ENCODE measurements at regions not wholly inside any gene's neighbourhood (a gene's known extent, or its start where the extent isn't known, plus 50 kb on each side); places are given as distances from the start of the nearest gene placed in this dataset.

- Histone ChIP-seq H2AFZ (replicated peaks) (no peak overlapping the region), H3K9ac (no peak overlapping the region), H3K4me1 (no peaks in the 10 kb centered on the region), H4K20me1 (ENCODE audit: low read depth) (no peaks in the 10 kb centered on the region), H3K36me3 (no peaks in the 10 kb centered on the region), H3K4me2 (no peak overlapping the region), H3K4me3 (no peak overlapping the region), H3F3A (ENCODE audit: low read depth) (no peaks in the 10 kb centered on the region), H3K27me3 (no peaks in the 10 kb centered on the region), H3K9me3 (ENCODE audit: low read depth) (no peaks in the 10 kb centered on the region), H3K79me2 (ENCODE audit: low read depth) (no peaks in the 10 kb centered on the region), H3K27ac (no peak overlapping the region)
- no peaks in the 10 kb centered on the region for H3K4me1 Mint-ChIP-seq
- no peak overlapping the region for H3K4me3 Mint-ChIP-seq
- H3K9me3 Mint-ChIP-seq: peaks cover 18% of the 10 kb centered on the region
- TF ChIP-seq, protein P1, sequence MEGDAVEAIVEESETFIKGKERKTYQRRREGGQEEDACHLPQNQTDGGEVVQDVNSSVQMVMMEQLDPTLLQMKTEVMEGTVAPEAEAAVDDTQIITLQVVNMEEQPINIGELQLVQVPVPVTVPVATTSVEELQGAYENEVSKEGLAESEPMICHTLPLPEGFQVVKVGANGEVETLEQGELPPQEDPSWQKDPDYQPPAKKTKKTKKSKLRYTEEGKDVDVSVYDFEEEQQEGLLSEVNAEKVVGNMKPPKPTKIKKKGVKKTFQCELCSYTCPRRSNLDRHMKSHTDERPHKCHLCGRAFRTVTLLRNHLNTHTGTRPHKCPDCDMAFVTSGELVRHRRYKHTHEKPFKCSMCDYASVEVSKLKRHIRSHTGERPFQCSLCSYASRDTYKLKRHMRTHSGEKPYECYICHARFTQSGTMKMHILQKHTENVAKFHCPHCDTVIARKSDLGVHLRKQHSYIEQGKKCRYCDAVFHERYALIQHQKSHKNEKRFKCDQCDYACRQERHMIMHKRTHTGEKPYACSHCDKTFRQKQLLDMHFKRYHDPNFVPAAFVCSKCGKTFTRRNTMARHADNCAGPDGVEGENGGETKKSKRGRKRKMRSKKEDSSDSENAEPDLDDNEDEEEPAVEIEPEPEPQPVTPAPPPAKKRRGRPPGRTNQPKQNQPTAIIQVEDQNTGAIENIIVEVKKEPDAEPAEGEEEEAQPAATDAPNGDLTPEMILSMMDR (IDR thresholded peaks at IDR 0.05): no peak
- TF ChIP-seq EZH2 (IDR thresholded peaks at IDR 0.05) (no peak), EZH2phosphoT487 (IDR thresholded peaks at IDR 0.05) (no peak)
- peaks cover 4% of the 10 kb centered on the region for H3K27me3 Mint-ChIP-seq (ENCODE audit: insufficient read depth, low read depth)
- DNase-seq (ENCODE audit: low spot score): no peak
- H3K36me3 Mint-ChIP-seq: peaks cover 4% of the 10 kb centered on the region
- no peak overlapping the region for H3K27ac Mint-ChIP-seq
Measured at GRCh38 chr2:12219761-12220160, 473.3 kb downstream of the LPIN1 start.

- H3F3A ChIP-seq (ENCODE audit: low read depth): no peaks in the 10 kb centered on the region
- no peaks in the 10 kb centered on the region for H3K4me1 Mint-ChIP-seq
- no peak for TF ChIP-seq EZH2phosphoT487 (IDR thresholded peaks at IDR 0.05)
- TF ChIP-seq EZH2 (IDR thresholded peaks at IDR 0.05): no peak
- TF ChIP-seq, protein P1 (IDR thresholded peaks at IDR 0.05): no peak
- peaks cover 4% of the 10 kb centered on the region for H3K36me3 Mint-ChIP-seq
- H3K79me2 ChIP-seq (ENCODE audit: low read depth): no peaks in the 10 kb centered on the region
- peaks cover 4% of the 10 kb centered on the region for H3K27me3 Mint-ChIP-seq (ENCODE audit: insufficient read depth, low read depth)
- peaks cover 23% of the 10 kb centered on the region for H3K9me3 Mint-ChIP-seq
- H3K27ac Mint-ChIP-seq: no peak overlapping the region
- H4K20me1 ChIP-seq (ENCODE audit: low read depth): no peaks in the 10 kb centered on the region
- H3K9ac ChIP-seq: no peak overlapping the region
- no peak overlapping the region for H3K4me2 ChIP-seq
- no peak for DNase-seq (ENCODE audit: low spot score)
- H3K27ac ChIP-seq: no peak overlapping the region
- no peak overlapping the region for H3K4me3 Mint-ChIP-seq
- H3K4me1 ChIP-seq: no peaks in the 10 kb centered on the region
- no peak overlapping the region for H2AFZ ChIP-seq (replicated peaks)
- H3K36me3 ChIP-seq: no peaks in the 10 kb centered on the region
- H3K9me3 ChIP-seq (ENCODE audit: low read depth): no peaks in the 10 kb centered on the region
- H3K27me3 ChIP-seq: no peaks in the 10 kb centered on the region
- no peak overlapping the region for H3K4me3 ChIP-seq
Measured at GRCh38 chr2:12221584-12221983, 475.2 kb downstream of the LPIN1 start.

GRCh38 chr2:12222554-12222953, 476.1 kb downstream of the LPIN1 start:
- Histone ChIP-seq H3F3A (ENCODE audit: low read depth) (no peaks in the 10 kb centered on the region), H3K79me2 (ENCODE audit: low read depth) (no peaks in the 10 kb centered on the region), H3K27ac (no peak overlapping the region), H3K9ac (no peak overlapping the region), H4K20me1 (ENCODE audit: low read depth) (no peaks in the 10 kb centered on the region), H3K27me3 (no peaks in the 10 kb centered on the region), H3K36me3 (no peaks in the 10 kb centered on the region), H3K4me2 (no peak overlapping the region), H3K4me3 (no peak overlapping the region), H3K9me3 (ENCODE audit: low read depth) (no peaks in the 10 kb centered on the region), H2AFZ (replicated peaks) (no peak overlapping the region), H3K4me1 (no peaks in the 10 kb centered on the region)
- no peak for DNase-seq (ENCODE audit: low spot score)
- H3K9me3 Mint-ChIP-seq: peaks cover 23% of the 10 kb centered on the region
- peaks cover 4% of the 10 kb centered on the region for H3K27me3 Mint-ChIP-seq (ENCODE audit: insufficient read depth, low read depth)
- peaks cover 4% of the 10 kb centered on the region for H3K36me3 Mint-ChIP-seq
- H3K27ac Mint-ChIP-seq: no peak overlapping the region
- no peak overlapping the region for H3K4me3 Mint-ChIP-seq
- no peaks in the 10 kb centered on the region for H3K4me1 Mint-ChIP-seq
- TF ChIP-seq, protein P1 (IDR thresholded peaks at IDR 0.05): no peak
- TF ChIP-seq EZH2phosphoT487 (IDR thresholded peaks at IDR 0.05) (no peak), EZH2 (IDR thresholded peaks at IDR 0.05) (no peak)
